ENCODE measurements at regions not wholly inside any gene's neighbourhood (a gene's known extent, or its start where the extent isn't known, plus 50 kb on each side); places are given as distances from the start of the nearest gene placed in this dataset.

DNA sequence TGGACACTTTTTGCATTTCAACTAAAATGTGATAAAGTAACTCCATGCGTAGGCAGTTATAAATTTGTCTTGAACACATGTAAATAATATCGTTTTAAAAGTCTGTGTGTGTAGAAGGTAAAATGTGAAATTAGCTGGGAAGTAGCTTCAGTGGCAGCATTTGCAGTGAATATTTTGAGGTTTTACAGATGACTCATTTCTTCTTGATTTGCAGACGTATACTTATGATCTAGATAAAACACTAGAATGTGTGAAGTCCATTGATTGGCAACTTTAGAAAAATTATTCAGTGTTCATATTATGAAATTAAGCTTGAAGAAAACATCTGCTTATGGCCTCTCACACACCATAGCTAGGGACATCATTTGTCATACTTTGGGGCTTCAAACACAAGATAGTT lies 788.6 kb upstream of the NOVA1 start:
- Histone ChIP-seq H3K36me3 (no peaks in the 10 kb centered on the region), H3K9me3 (no peaks in the 10 kb centered on the region), H3K27ac (no peak overlapping the region), H3K27me3 (no peaks in the 10 kb centered on the region), H3K4me1 (no peaks in the 10 kb centered on the region), H3K4me3 (no peak overlapping the region)
- TF ChIP-seq, protein P1, sequence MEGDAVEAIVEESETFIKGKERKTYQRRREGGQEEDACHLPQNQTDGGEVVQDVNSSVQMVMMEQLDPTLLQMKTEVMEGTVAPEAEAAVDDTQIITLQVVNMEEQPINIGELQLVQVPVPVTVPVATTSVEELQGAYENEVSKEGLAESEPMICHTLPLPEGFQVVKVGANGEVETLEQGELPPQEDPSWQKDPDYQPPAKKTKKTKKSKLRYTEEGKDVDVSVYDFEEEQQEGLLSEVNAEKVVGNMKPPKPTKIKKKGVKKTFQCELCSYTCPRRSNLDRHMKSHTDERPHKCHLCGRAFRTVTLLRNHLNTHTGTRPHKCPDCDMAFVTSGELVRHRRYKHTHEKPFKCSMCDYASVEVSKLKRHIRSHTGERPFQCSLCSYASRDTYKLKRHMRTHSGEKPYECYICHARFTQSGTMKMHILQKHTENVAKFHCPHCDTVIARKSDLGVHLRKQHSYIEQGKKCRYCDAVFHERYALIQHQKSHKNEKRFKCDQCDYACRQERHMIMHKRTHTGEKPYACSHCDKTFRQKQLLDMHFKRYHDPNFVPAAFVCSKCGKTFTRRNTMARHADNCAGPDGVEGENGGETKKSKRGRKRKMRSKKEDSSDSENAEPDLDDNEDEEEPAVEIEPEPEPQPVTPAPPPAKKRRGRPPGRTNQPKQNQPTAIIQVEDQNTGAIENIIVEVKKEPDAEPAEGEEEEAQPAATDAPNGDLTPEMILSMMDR (IDR thresholded peaks at IDR 0.05), result no peak
- intact Hi-C loops (cut with DNase I), result no loop called here
- ATAC-seq (no peak), DNase-seq (no peak)

DNA sequence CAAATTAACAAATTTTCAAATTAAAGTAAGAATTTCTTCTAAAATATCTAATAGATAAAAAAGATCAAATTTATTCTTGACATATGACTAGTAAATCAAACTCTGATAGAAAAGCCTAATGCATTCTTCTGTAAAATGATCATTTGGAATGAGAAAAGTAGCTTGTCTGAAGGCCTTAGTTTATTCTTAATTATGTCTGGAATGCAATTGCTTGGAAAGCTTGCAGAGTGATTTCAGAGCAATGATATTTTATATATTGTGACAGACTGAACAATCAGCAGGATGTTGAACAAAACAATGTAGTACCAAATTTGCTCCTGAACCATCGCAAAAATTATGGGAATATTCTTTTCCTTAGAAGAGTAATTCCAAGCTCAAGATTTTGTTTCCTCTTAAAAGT lies 789.6 kb upstream of the NOVA1 start:
- TF ChIP-seq, protein P1 (IDR thresholded peaks at IDR 0.05), result no peak
- H3K27ac ChIP-seq, result no peak overlapping the region
- no peaks in the 10 kb centered on the region for H3K36me3 ChIP-seq
- H3K27me3 ChIP-seq, result no peaks in the 10 kb centered on the region
- ATAC-seq, result no peak
- no peak for DNase-seq
- no peak overlapping the region for H3K4me3 ChIP-seq
- no peaks in the 10 kb centered on the region for H3K9me3 ChIP-seq
- H3K4me1 ChIP-seq, result no peaks in the 10 kb centered on the region
- intact Hi-C loops (cut with DNase I), result no loop called here

DNA sequence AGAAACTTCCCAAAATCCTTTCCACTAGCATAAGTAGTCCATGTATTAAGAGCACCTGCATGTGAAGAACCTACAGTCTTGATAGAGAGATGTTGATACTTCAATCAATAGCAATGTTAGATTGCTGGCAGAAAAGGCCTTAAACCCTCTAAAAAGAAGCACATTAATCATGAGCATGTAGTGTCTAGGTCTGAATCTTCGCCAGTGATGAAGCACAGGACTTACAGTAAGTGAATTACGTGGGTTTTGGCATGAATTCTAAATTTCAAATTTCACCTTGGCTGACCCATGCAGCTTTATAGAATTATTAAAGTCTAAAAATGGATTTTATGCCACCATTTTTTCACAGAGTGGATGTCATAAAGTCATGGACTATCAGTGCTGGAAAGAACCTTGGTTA lies 791.6 kb upstream of the NOVA1 start:
- no peak for ATAC-seq
- no peaks in the 10 kb centered on the region for H3K9me3 ChIP-seq
- H3K4me1 ChIP-seq, result no peaks in the 10 kb centered on the region
- no peaks in the 10 kb centered on the region for H3K27me3 ChIP-seq
- H3K4me3 ChIP-seq, result no peak overlapping the region
- H3K27ac ChIP-seq, result no peak overlapping the region
- intact Hi-C loops (cut with DNase I), result no loop called here
- no peaks in the 10 kb centered on the region for H3K36me3 ChIP-seq
- TF ChIP-seq, protein P1 (IDR thresholded peaks at IDR 0.05), result no peak
- no peak for DNase-seq

DNA sequence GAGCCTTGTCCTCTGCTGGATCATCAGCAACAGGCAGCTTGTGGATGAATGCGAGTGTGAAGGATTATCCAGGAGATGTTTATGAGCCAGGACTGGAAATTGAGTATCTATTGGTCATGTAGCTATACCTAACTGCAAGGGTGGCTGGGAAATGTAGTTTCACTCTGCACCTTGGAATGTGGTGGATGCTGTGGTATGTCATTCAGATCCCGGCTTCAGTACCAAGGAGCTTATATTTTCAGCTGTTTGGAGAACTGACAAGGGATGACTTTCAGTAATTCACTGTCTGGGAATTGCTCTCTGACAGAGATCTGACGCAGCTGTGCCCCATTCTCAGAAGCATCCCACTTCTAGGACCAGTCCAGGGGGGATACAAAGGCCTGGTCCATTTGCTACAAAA lies 792.3 kb upstream of the NOVA1 start:
- TF ChIP-seq, protein P1 (IDR thresholded peaks at IDR 0.05), result no peak
- no peak overlapping the region for H3K27ac ChIP-seq
- intact Hi-C loops (cut with DNase I), result no loop called here
- H3K27me3 ChIP-seq, result no peaks in the 10 kb centered on the region
- H3K4me1 ChIP-seq, result no peaks in the 10 kb centered on the region
- H3K9me3 ChIP-seq, result no peaks in the 10 kb centered on the region
- H3K36me3 ChIP-seq, result no peaks in the 10 kb centered on the region
- H3K4me3 ChIP-seq, result no peak overlapping the region
- DNase-seq (no peak), ATAC-seq (no peak)

DNA sequence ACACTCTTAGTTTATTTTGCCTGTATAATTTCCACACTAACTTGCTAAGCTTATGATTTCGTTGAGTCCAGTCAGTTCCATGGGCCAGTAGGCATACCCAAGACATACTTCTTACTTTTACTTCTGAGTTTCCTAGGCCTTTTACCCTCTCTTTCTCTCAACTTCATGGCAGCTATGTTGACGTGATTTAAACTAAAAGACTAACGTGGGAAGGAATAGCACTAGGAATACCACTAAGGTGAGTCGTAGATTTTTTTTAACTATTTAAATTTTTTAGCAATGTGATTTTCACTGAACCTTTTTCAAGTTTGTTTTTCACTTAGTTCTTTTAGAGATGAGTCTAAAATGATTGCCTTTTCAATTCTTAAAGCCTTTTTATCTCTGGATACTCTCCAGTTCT lies 793.5 kb upstream of the NOVA1 start:
- Histone ChIP-seq H3K4me3 (no peak overlapping the region), H3K9me3 (no peaks in the 10 kb centered on the region), H3K36me3 (no peaks in the 10 kb centered on the region), H3K27ac (no peak overlapping the region), H3K27me3 (no peaks in the 10 kb centered on the region), H3K4me1 (no peaks in the 10 kb centered on the region)
- no peak for ATAC-seq
- intact Hi-C loops (cut with DNase I), result no loop called here
- TF ChIP-seq, protein P1 (IDR thresholded peaks at IDR 0.05), result no peak
- no peak for DNase-seq

DNA sequence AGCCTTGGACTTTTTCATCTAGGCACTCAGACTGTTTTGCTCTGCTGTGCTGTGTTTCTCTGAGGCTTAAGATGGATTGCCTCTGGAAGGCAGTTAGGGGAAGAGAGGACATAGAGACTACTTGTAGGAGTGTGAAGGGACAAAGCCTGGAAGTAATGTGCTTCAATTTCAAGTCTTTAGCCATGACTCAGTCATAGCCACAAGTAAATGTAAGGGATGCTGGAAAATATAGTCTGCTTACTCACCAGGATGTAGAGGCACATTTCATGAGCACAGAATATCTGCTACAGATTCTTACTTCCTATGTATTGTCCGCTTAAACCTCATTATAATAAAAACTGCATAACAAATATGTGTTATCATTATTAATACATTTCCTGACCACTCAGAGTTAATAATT lies 794.3 kb upstream of the NOVA1 start:
- Histone ChIP-seq H3K36me3 (no peaks in the 10 kb centered on the region), H3K9me3 (no peaks in the 10 kb centered on the region), H3K27me3 (no peaks in the 10 kb centered on the region), H3K27ac (no peak overlapping the region), H3K4me1 (no peaks in the 10 kb centered on the region), H3K4me3 (no peak overlapping the region)
- DNase-seq (no peak), ATAC-seq (no peak)
- intact Hi-C loops (cut with DNase I), result no loop called here
- TF ChIP-seq, protein P1 (IDR thresholded peaks at IDR 0.05), result no peak
